ENCODE measurements at regions not wholly inside any gene's neighbourhood (a gene's known extent, or its start where the extent isn't known, plus 50 kb on each side); places are given as distances from the start of the nearest gene placed in this dataset.

- no peak for DNase-seq (ENCODE audit: low spot score)
These were observed 154.5 kb downstream of the OAT start for GRCh38 chr10:124264271-124264670.

DNA sequence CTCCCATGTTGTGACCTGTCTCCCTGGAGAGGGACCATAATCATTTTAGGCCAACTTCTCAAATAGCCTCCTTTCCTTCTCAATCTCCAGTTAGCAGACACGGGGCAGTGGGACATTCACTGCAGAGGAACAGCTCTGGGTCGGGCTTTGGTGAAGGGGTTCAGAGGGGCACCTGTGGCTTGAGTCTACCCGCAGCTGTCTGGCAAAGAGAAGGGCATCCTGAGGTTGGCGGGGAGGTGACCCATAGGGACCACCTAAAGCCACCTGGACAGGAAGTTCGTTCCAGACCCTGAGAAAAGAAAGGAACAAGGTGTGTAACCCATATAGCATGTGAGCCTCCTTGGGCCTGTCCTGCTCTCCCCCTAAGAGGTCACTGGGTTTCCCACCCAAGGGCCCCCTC lies 155.0 kb downstream of the OAT start:
- DNase-seq (ENCODE audit: low spot score), result no peak

DNA sequence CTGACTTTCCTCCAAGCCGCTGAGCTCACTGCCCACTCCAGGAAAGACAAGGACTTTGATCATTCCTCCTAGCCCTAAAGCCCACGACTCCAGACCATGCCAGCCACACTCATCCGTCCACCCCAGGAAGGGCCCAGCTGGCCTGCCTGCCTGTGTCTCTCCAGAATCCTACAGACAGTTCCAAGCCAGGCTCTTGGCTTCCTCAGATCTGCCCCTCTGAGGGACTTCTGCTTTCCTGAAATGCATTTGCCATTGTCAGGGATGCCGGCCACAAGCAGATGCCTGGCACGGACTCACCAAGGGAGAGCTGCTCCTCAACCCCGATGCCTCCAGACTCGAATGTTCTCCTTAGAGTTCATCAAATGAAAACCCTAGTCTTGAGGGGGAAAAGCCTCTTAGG lies 155.8 kb downstream of the OAT start:
- no peak for DNase-seq (ENCODE audit: low spot score)

DNA sequence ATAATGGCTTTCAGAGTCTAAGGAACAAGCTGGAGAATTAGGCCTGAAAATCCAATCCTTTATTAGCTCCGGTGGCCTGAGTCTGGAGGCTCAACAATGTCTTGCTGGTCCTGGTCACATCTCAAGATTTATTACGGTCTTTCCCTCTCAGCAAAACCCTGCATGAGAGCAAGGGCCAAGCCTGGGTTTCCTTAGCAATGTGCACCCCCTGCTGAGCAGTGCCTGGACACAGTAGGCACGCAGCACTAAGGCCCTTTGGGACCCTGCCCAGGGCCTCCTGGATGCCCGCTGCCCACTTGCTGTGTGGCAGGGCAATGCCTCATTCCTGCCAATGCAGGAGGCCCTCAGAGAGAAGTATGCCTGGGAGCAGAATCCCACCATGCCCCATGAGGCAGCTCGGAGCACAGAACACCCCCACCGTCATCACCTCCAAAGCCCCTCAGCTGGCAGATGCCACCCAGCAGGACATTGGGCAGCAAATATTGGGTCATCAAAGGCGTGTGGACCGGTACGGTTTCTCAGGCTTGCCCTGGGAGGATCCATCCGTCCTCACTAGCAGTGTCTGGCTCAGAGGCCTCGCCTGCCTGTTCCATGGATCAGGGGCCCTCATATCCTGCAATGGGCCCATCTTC lies 156.4 kb downstream of the OAT start:
- no peak for DNase-seq (ENCODE audit: low spot score)

GRCh38 chr10:124259139-124259825 lies 159.4 kb downstream of the OAT start:
- DNase-seq (ENCODE audit: low spot score), result no peak

- DNase-seq (ENCODE audit: low spot score), result no peak
These were observed 160.9 kb downstream of the OAT start for GRCh38 chr10:124257781-124258180.

DNA sequence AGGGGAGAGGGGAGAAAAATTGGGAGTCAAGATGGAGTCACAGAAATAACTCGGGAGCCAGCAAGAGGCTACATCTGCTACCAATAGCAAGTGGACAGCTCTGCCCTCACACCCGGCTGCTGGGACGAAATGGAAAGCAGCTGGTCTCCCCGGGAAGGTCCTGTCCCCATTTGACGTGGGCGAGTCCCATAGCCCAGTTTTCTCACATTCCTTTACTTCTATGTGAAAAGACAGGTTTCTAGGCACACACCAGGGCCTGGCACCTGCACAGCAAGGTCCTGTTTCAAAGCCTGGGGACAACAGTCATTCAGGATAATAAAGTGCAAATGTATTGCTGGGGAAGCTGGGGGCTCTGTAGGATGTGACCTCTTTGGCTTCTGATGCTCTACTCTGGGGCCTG lies 162.6 kb downstream of the OAT start:
- no peak for DNase-seq (ENCODE audit: low spot score)

DNA sequence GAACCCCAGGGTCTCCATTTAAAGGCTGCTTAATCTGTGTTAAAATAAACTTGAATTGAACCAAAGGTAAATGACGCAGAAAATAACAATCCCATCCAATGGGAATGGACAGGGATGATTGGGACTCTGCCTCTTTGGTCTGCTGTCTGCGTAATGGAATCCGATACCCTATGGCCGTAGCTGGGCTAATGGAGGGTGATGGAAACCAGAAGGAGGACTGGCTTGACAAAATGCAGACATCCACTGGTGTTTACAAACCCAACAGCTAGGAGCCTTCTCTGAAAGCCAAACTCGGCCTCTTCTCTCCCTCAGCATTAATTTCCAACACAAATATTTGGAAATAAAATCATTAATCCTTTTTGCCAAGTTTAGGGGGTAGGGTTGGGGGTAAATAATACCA lies 162.2 kb upstream of the CHST15 start:
- DNase-seq (ENCODE audit: low spot score), result no peak

DNA sequence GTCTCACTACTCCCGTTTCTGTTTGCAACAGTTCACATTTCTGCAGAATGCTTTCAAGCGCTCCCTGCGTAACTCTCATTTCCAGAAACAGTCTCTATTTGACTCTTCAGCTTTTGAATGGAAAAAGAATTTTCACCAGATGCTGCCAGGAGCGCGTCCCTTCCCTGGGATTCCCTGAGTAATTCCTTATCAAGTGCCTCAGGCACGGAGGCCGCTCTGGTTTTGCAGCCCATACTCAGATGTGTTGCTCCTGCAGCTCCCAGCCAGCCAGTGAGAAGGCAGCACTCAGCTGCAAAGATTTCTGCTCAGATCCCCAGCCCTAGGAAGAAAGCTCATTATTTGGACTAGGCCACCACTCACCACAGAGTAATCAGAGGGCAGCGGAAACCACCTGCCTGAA lies 161.1 kb upstream of the CHST15 start:
- DNase-seq (ENCODE audit: low spot score), result no peak

GRCh38 chr10:124253006-124253405 lies 159.6 kb upstream of the CHST15 start:
- no peak for DNase-seq (ENCODE audit: low spot score)

- no peak for DNase-seq (ENCODE audit: low spot score)
These were observed 158.8 kb upstream of the CHST15 start for GRCh38 chr10:124252097-124252715.

DNA sequence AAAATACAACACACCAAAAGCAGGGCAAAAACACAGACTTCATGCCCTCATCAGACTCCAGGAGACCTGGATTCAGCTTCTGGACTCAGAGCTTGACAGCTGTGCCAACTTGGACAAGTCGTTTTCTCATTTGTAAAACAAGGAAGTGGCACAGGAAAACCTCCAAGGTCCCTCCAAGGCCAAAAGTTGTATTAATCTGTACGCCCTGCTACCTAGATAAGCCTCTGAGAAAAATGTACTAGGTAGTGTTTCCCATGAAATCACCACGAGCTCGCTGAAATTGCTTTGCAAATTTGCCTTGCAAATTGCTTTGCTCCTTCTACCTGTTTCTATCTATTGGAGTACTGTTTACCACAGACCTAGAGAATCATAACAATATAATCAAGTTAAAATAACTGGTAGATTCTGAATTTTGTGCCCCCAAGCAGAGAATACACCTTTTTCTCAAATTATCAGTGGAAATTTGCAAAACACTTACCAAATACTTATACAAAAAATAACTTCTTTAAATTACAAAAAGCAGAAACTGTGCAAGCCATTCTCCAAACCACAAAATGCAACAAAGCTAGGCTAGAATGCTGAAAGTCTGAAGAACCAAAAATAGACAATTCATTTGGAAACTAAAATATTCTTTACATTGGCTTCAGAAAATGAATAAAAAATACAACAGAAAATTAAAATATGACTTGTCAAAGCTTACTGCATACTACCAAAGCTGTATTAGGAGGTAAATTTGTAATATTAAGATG lies 158.1 kb upstream of the CHST15 start:
- no peak for DNase-seq (ENCODE audit: low spot score)

- DNase-seq (ENCODE audit: low spot score), result no peak
These were observed 157.1 kb upstream of the CHST15 start for GRCh38 chr10:124250506-124250905.

- no peak for DNase-seq (ENCODE audit: low spot score)
These were observed 156.5 kb upstream of the CHST15 start for GRCh38 chr10:124249812-124250432.

GRCh38 chr10:124249196-124249595 lies 155.8 kb upstream of the CHST15 start:
- DNase-seq (ENCODE audit: low spot score), result no peak

- no peak for DNase-seq (ENCODE audit: low spot score)
These were observed 155.0 kb upstream of the CHST15 start for GRCh38 chr10:124248056-124249045.

GRCh38 chr10:124245806-124246440 lies 152.5 kb upstream of the CHST15 start:
- DNase-seq (ENCODE audit: low spot score), result no peak

- no peak for DNase-seq (ENCODE audit: low spot score)
These were observed 151.8 kb upstream of the CHST15 start for GRCh38 chr10:124245191-124245590.

DNA sequence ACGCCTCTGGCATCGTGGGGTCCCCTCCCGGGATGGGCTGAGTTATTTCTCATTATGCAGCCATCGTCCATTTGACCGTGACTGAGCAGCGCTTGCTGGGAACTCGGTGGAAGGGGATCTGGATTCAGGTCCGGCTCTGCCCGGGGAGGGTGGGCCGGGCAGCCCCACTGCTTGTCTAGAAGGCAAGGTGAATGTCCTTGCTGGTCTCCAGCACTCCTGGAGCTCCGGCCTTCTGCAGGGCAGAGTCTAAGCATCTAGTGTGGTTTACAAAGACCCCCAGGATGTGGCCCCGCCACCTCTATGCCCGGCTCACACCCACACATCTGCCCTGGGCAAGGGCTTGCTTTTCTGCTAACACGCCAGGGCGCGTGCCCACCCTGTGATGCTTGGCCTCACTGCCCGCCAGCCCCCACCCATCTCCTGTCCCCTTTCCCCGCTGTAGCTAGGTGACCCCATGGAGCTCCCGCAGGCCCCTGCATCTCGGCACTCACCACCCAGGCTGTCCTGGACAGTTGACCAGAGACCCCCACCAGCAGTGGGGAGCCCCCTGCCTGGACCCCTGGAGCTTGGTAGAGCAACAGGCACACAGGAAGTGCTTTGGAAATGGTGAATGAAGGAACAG lies 151.0 kb upstream of the CHST15 start:
- DNase-seq (ENCODE audit: low spot score), result no peak

- no peak for DNase-seq (ENCODE audit: low spot score)
These were observed 150.3 kb upstream of the CHST15 start for GRCh38 chr10:124243702-124244121.
